ENCODE measurements at regions not wholly inside any gene's neighbourhood (a gene's known extent, or its start where the extent isn't known, plus 50 kb on each side); places are given as distances from the start of the nearest gene placed in this dataset.

DNA sequence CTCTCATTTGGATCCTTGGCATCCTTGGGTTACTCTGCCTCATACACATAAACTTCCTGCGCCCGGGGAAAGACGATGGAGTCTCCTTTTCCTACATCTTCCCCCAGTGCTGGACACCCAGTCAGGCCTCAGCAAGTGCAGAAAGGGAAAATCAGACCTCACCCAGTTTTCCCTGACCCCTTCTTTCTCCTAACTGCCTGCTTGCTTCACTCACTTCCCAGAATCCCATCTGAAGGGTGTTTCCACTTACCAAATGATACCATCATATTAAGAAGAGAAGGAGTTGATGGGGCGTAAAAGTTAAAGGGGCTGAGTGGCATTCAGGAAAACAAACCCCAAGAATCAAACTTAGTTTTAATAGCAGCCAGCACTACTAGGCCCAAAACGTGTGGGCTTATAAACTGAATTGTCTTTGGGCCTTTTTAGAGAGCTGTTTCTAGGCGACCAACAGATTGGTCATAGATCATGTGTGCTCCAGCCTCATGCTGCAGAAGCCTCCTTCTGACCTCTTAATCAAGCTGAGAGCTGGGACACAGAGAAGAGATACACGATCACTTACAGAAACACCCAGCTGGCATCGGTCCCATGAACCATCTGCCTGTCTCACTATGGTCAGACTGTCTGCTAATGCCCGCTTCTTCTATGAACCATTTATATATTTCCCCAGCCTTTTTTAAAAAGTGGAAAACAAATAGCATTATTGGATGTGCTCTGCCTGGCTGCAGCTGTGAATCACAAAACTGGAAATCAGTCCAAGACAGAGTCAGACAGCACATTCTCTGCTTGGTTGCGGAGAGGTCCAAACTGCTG lies 165.7 kb upstream of the SLC14A2 start (continued):
- TF ChIP-seq REST (IDR thresholded peaks at IDR 0.05; ENCODE audit: unreplicated experiment) (no peak), STAT1 (IDR thresholded peaks at IDR 0.05; ENCODE audit: unreplicated experiment) (no peak), EZH2 (IDR thresholded peaks at IDR 0.05; ENCODE audit: low read depth, unreplicated experiment) (no peak)

DNA sequence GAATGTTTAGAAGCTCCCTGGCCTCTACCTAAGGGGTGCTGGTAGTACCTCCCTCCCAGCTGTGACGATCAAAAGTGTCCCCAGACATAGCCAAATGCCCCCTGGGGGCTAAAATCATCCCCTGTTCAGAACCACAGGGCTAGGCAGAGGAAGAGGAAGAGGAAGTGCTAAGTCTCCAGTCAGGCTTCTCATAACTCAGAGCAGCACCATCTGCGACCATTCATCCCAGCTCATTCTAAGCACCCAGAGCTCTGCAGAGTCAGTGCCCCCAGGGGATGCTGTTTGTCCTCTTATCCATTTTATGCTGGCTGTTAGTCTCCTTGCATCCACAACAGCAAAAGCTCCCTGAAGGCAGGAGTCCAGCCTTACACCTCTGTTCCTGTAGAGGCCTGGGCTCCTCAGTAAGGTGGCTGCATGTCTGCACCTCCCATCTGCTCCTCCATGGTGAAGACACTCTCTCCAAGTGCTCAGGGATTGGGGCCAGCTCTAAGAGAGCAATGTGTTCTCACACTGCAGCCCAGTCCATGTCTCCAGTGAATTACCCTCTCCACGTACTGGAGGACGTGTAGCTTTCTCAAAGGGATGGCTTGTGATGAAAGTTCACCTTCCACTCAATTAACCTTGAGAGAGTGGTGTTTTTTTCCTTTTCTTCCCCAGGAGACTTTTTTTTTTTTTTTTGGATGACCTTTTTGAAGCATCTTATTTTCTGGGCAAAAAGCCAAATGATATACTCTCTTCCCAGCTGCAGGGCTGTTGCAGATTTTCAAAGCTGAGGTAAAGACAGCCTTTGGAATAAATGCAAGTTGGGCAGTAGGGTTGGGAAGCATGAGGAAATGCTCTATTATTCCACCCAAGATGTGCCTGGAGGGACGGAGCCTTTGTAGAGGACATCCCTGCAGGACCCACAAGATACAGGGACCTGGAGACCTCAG lies 158.9 kb upstream of the SLC14A2 start:
- H3K36me3 ChIP-seq (ENCODE audit: insufficient read depth): no peaks in the 10 kb centered on the region
- H3K4me3 Mint-ChIP-seq: no peak overlapping the region
- no peak overlapping the region for H2AFZ ChIP-seq
- H3K9me3 Mint-ChIP-seq: peaks cover 6% of the 10 kb centered on the region; the same call in 1 of the 3 replicates
- no peaks in the 10 kb centered on the region; the same call in 1 of the 2 replicates for H4K20me1 ChIP-seq (replicated peaks; ENCODE audit: insufficient read depth)
- no peaks in the 10 kb centered on the region for H3K27me3 ChIP-seq (ENCODE audit: insufficient read depth)
- no peaks in the 10 kb centered on the region for H3K36me3 Mint-ChIP-seq (ENCODE audit: low read depth)
- no peaks in the 10 kb centered on the region for H3K9me2 ChIP-seq (ENCODE audit: insufficient read depth)
- no peaks in the 10 kb centered on the region for H3K4me1 ChIP-seq (ENCODE audit: insufficient read depth)
- H3K27ac ChIP-seq (ENCODE audit: low read depth): no peak overlapping the region
- H3F3A ChIP-seq (replicated peaks; ENCODE audit: low read depth): no peaks in the 10 kb centered on the region
- no peaks in the 10 kb centered on the region for H3K4me1 Mint-ChIP-seq
- no peak overlapping the region for H3K4me3 ChIP-seq
- no peaks in the 10 kb centered on the region for H3K79me2 ChIP-seq (replicated peaks; ENCODE audit: insufficient read depth)
- H3K27me3 Mint-ChIP-seq (ENCODE audit: insufficient read depth, low read depth, poor library complexity): peaks cover 8% of the 10 kb centered on the region
- no peak overlapping the region for H3K4me2 ChIP-seq
- no peak for TF ChIP-seq ZNF462 (CRISPR knock-in tag; IDR thresholded peaks at IDR 0.05)
- TF ChIP-seq, protein P1, sequence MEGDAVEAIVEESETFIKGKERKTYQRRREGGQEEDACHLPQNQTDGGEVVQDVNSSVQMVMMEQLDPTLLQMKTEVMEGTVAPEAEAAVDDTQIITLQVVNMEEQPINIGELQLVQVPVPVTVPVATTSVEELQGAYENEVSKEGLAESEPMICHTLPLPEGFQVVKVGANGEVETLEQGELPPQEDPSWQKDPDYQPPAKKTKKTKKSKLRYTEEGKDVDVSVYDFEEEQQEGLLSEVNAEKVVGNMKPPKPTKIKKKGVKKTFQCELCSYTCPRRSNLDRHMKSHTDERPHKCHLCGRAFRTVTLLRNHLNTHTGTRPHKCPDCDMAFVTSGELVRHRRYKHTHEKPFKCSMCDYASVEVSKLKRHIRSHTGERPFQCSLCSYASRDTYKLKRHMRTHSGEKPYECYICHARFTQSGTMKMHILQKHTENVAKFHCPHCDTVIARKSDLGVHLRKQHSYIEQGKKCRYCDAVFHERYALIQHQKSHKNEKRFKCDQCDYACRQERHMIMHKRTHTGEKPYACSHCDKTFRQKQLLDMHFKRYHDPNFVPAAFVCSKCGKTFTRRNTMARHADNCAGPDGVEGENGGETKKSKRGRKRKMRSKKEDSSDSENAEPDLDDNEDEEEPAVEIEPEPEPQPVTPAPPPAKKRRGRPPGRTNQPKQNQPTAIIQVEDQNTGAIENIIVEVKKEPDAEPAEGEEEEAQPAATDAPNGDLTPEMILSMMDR (conservative IDR thresholded peaks at IDR 0.05; ENCODE audit: low read depth in 2 of 2): 0 out of 4 replicates have a peak, but pooled peaks of 1 of the 2 experiments have one; percentile 7
- no peak for ATAC-seq
- no peak overlapping the region for H3K27ac Mint-ChIP-seq
- DNase-seq (ENCODE audit: low spot score): no peak
